SK-N-SH (cell line): ENCODE measurements at regions not wholly inside any gene's neighbourhood (a gene's known extent, or its start where the extent isn't known, plus 50 kb on each side); places are given as distances from the start of the nearest gene placed in this dataset.

Experiments
- CTCF ChIA-PET: fragments of 300-600, 350-600 bp; formaldehyde crosslinking; extraction: SDS; loops from one replicate; lab custom pipeline; 2021; lab: Yijun Ruan, JAX
- POLR2A ChIA-PET: fragments of 350-600 bp; sonication (Branson Sonifier 250); formaldehyde crosslinking; extraction: SDS; loops from one replicate; lab custom pipeline; 2020; ENCODE audit warnings: antibody characterized with exemption, inconsistent platforms; lab: Yijun Ruan, JAX
- DNase-seq: peaks from one replicate; pipeline ENCODE4 v3.0.0; 2012
- H2AFZ ChIP-seq: fragments of 200-600 bp; sonication (generic); 2 replicates; pipeline ENCODE4 v1.8.1; 2016; ENCODE audit warnings: antibody characterized with exemption, mild to moderate bottlenecking, low read depth
- H3F3A ChIP-seq: fragments of 200-600 bp; sonication (generic); replicated peaks from 2 replicates; pipeline ENCODE3; 2016; ENCODE audit warnings: antibody characterized with exemption, mild to moderate bottlenecking; ENCODE audit not compliant: insufficient read depth
- H3K27ac ChIP-seq, 2 experiments: fragments of 200-500 bp in 1 of 2; fragments of 200-600 bp in 1 of 2; sonication (Bioruptor generic) in 1 of 2; sonication (generic), shearing (Covaris generic) in 1 of 2; 2 replicates each; pipeline versions ENCODE4 v1.5.1 to v1.6.1; 2014 to 2016; ENCODE audit warnings: low read depth in 2 of 2, inconsistent platforms in 1 of 2, low read length in 1 of 2, mild to moderate bottlenecking in 1 of 2, mixed read lengths in 1 of 2
- H3K27me3 ChIP-seq: fragments of 200-600 bp; sonication (generic), shearing (Covaris generic); 2 replicates; pipeline ENCODE4 v1.6.1; 2016; ENCODE audit warnings: mixed run types; ENCODE audit not compliant: insufficient read depth
- H3K36me3 ChIP-seq, 2 experiments: fragments of 200-500 bp in 1 of 2; fragments of 200-600 bp in 1 of 2; sonication (Bioruptor generic) in 1 of 2; sonication (generic) in 1 of 2; replicated peaks in 1 of 2; 2 replicates each; pipeline versions ENCODE3 to v1.5.1; 2014 to 2016; ENCODE audit warnings: low read length in 1 of 2, mild to moderate bottlenecking in 1 of 2; ENCODE audit not compliant: insufficient read depth in 2 of 2, control insufficient read depth in 1 of 2
- H3K4me1 ChIP-seq, 2 experiments: fragments of 200-500 bp in 1 of 2; fragments of 200-600 bp in 1 of 2; sonication (Bioruptor generic) in 1 of 2; sonication (generic), shearing (Covaris generic) in 1 of 2; 2 replicates each; pipeline versions ENCODE4 v1.5.1 to v1.6.1; 2014 to 2016; ENCODE audit warnings: low read depth in 1 of 2, low read length in 1 of 2, mixed run types in 1 of 2; ENCODE audit not compliant: insufficient read depth in 2 of 2, control insufficient read depth in 1 of 2
- H3K4me2 ChIP-seq: fragments of 200-600 bp; sonication (generic), shearing (Covaris generic); 2 replicates; pipeline ENCODE4 v1.6.1; 2017; ENCODE audit warnings: mixed run types
- H3K4me3 ChIP-seq, 2 experiments: fragments of 200-500 bp in 1 of 2; fragments of 200-600 bp in 1 of 2; sonication (Bioruptor generic) in 1 of 2; sonication (generic), shearing (Covaris generic) in 1 of 2; 2 replicates each; pipeline versions ENCODE4 v1.5.1 to v1.8.1; 2014 to 2016; ENCODE audit warnings: low read depth in 2 of 2, inconsistent platforms in 1 of 2, low read length in 1 of 2, mild to moderate bottlenecking in 1 of 2, mixed read lengths in 1 of 2, moderate library complexity in 1 of 2
- H3K79me2 ChIP-seq: fragments of 200-600 bp; sonication (generic); 2 replicates; pipeline ENCODE4 v1.8.1; 2017; ENCODE audit warnings: mild to moderate bottlenecking; ENCODE audit not compliant: insufficient read depth
- H3K9ac ChIP-seq: fragments of 200-600 bp; sonication (generic); 2 replicates; pipeline ENCODE4 v1.6.1; 2017; ENCODE audit warnings: mixed run types
- H3K9me2 ChIP-seq: fragments of 200-600 bp; sonication (generic); 2 replicates; pipeline ENCODE4 v1.6.1; 2017; ENCODE audit warnings: mixed run types
- H3K9me3 ChIP-seq: fragments of 200-600 bp; sonication (generic); 2 replicates; pipeline ENCODE4 v1.6.1; 2017; ENCODE audit warnings: mixed run types, mild to moderate bottlenecking, moderate library complexity
- H4K20me1 ChIP-seq: fragments of 200-600 bp; sonication (generic); 2 replicates; pipeline ENCODE4 v1.6.1; 2017; ENCODE audit warnings: mild to moderate bottlenecking, mixed run types; ENCODE audit not compliant: insufficient read depth
- CHD2 ChIP-seq: fragments of 150-350 bp; IDR thresholded peaks from 2 replicates; pipeline ENCODE4 v1.6.1; 2018; ENCODE audit warnings: low read length; ENCODE audit not compliant: partially characterized antibody
- EZH2phosphoT487 ChIP-seq: fragments of 200-600 bp; sonication (generic); IDR thresholded peaks from 2 replicates; pipeline ENCODE4 v1.6.1; 2017; ENCODE audit warnings: low read depth, mixed run types, mild to moderate bottlenecking, antibody characterized with exemption, moderate library complexity, borderline replicate concordance
- FOXM1 ChIP-seq: IDR thresholded peaks from 2 replicates; pipeline ENCODE4 v1.4.0; 2012; ENCODE audit warnings: low read depth, mild to moderate bottlenecking
- MEF2A ChIP-seq: IDR thresholded peaks from 2 replicates; pipeline ENCODE4 v1.4.0; 2012; ENCODE audit warnings: low read depth, borderline replicate concordance
- NRF1 ChIP-seq: IDR thresholded peaks from 2 replicates; pipeline ENCODE4 v1.6.1; 2012; ENCODE audit warnings: low read depth, mild to moderate bottlenecking, low read length
- POLR2AphosphoS5 ChIP-seq: IDR thresholded peaks from 2 replicates; pipeline ENCODE4 v1.6.1; 2012; ENCODE audit warnings: low read depth, low read length
- RAD21 ChIP-seq: IDR thresholded peaks from 2 replicates; pipeline ENCODE4 v1.6.1; 2012; ENCODE audit warnings: mild to moderate bottlenecking, low read length
- RFX5 ChIP-seq: IDR thresholded peaks from 2 replicates; pipeline ENCODE4 v1.6.1; 2012; ENCODE audit warnings: mild to moderate bottlenecking, improper control_type of control experiment, low read length
- SIN3A ChIP-seq: IDR thresholded peaks from 2 replicates; pipeline ENCODE4 v1.6.1; 2012; ENCODE audit warnings: low read depth, mild to moderate bottlenecking, low read length, moderate library complexity, borderline replicate concordance
- SMC3 ChIP-seq: IDR thresholded peaks from 2 replicates; pipeline ENCODE4 v1.6.1; 2012; ENCODE audit warnings: low read depth, low read length, improper control_type of control experiment
- TAF1 ChIP-seq: IDR thresholded peaks from 2 replicates; pipeline ENCODE4 v1.6.1; 2012; ENCODE audit warnings: low read depth, mild to moderate bottlenecking, low read length, moderate library complexity, borderline replicate concordance
- TCF12 ChIP-seq: IDR thresholded peaks from 2 replicates; pipeline ENCODE4 v1.4.0; 2012
- WGBS: methylation state at CpG from one replicate; pipeline ENCODE4 v1.1.6; 2017; ENCODE audit warnings: low lambda C conversion rate; 5-methylcytosine and 5-hydroxymethylcytosine counted together
- TF ChIP-seq, protein P1 (sequence below): fragments of 150-350 bp; IDR thresholded peaks from 2 replicates; pipeline ENCODE4 v1.6.1; 2017; ENCODE audit warnings: antibody characterized with exemption, low read length, low read depth, borderline replicate concordance
- TF ChIP-seq, protein P2 (sequence below): fragments of 150-350 bp; IDR thresholded peaks from 2 replicates; pipeline ENCODE4 v1.6.1; 2016; ENCODE audit warnings: mild to moderate bottlenecking, low read depth, low read length
- TF ChIP-seq, protein P3 (sequence below): fragments of 200-600 bp; sonication (generic); IDR thresholded peaks from 2 replicates; pipeline ENCODE4 v1.6.1; 2017; ENCODE audit warnings: antibody characterized with exemption, mild to moderate bottlenecking, moderate library complexity
- TF ChIP-seq, protein P4 (sequence below): IDR thresholded peaks from 2 replicates; pipeline ENCODE4 v1.4.0; 2012; ENCODE audit warnings: low read depth, borderline replicate concordance

DNA sequence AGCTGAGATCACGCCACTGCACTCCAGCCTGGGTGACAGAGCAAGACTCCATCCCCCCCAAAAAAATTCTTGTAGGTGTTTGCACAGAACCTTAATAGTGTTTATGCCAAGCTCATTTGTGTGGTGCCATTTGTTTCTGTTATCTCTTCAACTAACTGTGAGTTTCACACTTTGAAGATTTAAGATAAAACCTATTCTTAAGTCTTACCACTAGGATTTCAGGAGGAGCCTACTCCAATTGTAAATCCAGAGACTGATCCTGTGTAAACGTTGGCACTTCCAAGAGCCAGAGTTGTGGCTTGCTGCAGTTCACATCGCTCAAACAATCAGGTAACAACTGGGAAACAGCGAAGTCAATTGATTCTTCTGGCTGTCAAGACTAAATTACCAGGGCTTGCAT lies 242.4 kb upstream of the SATB1 start:
- Histone ChIP-seq H3F3A (no peaks in the 10 kb centered on the region), H3K27ac (no peak overlapping the region), H3K27me3 (no peaks in the 10 kb centered on the region)
- TF ChIP-seq RAD21 = no peak
- TF ChIP-seq TAF1 = no peak
- no peak for TF ChIP-seq SMC3
- no peak for TF ChIP-seq SIN3A
- no peak for TF ChIP-seq FOXM1
- TF ChIP-seq, protein P1, sequence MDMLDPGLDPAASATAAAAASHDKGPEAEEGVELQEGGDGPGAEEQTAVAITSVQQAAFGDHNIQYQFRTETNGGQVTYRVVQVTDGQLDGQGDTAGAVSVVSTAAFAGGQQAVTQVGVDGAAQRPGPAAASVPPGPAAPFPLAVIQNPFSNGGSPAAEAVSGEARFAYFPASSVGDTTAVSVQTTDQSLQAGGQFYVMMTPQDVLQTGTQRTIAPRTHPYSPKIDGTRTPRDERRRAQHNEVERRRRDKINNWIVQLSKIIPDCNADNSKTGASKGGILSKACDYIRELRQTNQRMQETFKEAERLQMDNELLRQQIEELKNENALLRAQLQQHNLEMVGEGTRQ = no peak
- no peak for TF ChIP-seq MEF2A
- TF ChIP-seq NRF1 = no peak
- no peak for TF ChIP-seq TCF12
- TF ChIP-seq, protein P2, sequence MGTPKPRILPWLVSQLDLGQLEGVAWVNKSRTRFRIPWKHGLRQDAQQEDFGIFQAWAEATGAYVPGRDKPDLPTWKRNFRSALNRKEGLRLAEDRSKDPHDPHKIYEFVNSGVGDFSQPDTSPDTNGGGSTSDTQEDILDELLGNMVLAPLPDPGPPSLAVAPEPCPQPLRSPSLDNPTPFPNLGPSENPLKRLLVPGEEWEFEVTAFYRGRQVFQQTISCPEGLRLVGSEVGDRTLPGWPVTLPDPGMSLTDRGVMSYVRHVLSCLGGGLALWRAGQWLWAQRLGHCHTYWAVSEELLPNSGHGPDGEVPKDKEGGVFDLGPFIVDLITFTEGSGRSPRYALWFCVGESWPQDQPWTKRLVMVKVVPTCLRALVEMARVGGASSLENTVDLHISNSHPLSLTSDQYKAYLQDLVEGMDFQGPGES = no peak
- no peak for TF ChIP-seq CHD2
- TF ChIP-seq, protein P3, sequence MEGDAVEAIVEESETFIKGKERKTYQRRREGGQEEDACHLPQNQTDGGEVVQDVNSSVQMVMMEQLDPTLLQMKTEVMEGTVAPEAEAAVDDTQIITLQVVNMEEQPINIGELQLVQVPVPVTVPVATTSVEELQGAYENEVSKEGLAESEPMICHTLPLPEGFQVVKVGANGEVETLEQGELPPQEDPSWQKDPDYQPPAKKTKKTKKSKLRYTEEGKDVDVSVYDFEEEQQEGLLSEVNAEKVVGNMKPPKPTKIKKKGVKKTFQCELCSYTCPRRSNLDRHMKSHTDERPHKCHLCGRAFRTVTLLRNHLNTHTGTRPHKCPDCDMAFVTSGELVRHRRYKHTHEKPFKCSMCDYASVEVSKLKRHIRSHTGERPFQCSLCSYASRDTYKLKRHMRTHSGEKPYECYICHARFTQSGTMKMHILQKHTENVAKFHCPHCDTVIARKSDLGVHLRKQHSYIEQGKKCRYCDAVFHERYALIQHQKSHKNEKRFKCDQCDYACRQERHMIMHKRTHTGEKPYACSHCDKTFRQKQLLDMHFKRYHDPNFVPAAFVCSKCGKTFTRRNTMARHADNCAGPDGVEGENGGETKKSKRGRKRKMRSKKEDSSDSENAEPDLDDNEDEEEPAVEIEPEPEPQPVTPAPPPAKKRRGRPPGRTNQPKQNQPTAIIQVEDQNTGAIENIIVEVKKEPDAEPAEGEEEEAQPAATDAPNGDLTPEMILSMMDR = no peak
- TF ChIP-seq, protein P4, sequence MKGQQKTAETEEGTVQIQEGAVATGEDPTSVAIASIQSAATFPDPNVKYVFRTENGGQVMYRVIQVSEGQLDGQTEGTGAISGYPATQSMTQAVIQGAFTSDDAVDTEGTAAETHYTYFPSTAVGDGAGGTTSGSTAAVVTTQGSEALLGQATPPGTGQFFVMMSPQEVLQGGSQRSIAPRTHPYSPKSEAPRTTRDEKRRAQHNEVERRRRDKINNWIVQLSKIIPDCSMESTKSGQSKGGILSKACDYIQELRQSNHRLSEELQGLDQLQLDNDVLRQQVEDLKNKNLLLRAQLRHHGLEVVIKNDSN = no peak
- TF ChIP-seq EZH2phosphoT487 = no peak
- TF ChIP-seq, all 33 proteins: peak for 0
- DNase-seq = no peak
- Histone ChIP-seq H4K20me1 (no peaks in the 10 kb centered on the region), H3K4me2 (no peak overlapping the region), H3K36me3 (no peaks in the 10 kb centered on the region), H2AFZ (no peak overlapping the region), H3K4me1 (no peaks in the 10 kb centered on the region), H3K4me3 (no peak overlapping the region), H3K9ac (no peak overlapping the region), H3K79me2 (no peaks in the 10 kb centered on the region), H3K9me2 (no peaks in the 10 kb centered on the region), H3K9me3 (no peaks in the 10 kb centered on the region)
- CTCF ChIA-PET = no interaction called here
- 55% methylated on average over 4 of the region's 4 CpGs for WGBS
- POLR2A ChIA-PET = no interaction called here

DNA sequence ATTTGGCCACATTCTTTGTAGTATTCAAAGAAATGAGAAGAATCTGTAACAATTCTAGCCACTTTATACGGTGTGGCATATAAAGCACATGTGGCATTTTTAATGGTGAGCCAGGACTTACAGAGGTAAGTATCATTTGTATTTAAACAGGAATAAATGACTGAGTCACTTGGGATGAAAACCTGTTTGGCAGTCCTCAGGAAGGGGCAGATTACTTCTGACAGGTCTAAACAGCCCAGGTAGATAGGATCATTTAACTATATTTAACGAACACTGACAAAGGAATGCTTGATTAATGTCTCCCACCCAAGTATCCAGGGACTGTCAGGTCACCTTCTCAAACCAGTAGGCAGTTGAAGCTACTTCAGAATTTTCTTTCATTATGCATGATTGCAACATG lies 241.5 kb upstream of the SATB1 start:
- CTCF ChIA-PET = no interaction called here

More for the DNA sequence above, 241.5 kb upstream of the SATB1 start:
- POLR2A ChIA-PET = no interaction called here
- Histone ChIP-seq H3K9me2 (no peaks in the 10 kb centered on the region), H3K9ac (no peak overlapping the region), H3K79me2 (no peaks in the 10 kb centered on the region), H4K20me1 (no peaks in the 10 kb centered on the region), H3K4me3 (no peak overlapping the region), H3K27ac (no peak overlapping the region), H3K4me1 (no peaks in the 10 kb centered on the region), H3K36me3 (no peaks in the 10 kb centered on the region), H3K4me2 (no peak overlapping the region), H2AFZ (no peak overlapping the region), H3K27me3 (no peaks in the 10 kb centered on the region), H3F3A (no peaks in the 10 kb centered on the region), H3K9me3 (no peaks in the 10 kb centered on the region)
- DNase-seq = no peak
- 51% methylated on average over 2 of the region's 2 CpGs for WGBS
- TF ChIP-seq RFX5 (no peak), POLR2AphosphoS5 (no peak), NRF1 (no peak)
- TF ChIP-seq, protein P2 = no peak
- TF ChIP-seq, protein P4 = no peak
